ENCODE measurements at regions not wholly inside any gene's neighbourhood (a gene's known extent, or its start where the extent isn't known, plus 50 kb on each side); places are given as distances from the start of the nearest gene placed in this dataset.

GRCh38 chr1:243980471-243980870 lies 70.6 kb upstream of the ZBTB18 start:
- Histone ChIP-seq H3K36me3 (replicated peaks in 1 of 2) (no peaks in the 10 kb centered on the region), H3K27me3 (no peaks in the 10 kb centered on the region), H3K27ac (no peak overlapping the region), H3K4me1 (replicated peaks in 1 of 2) (no peaks in the 10 kb centered on the region), H3K9me3 (replicated peaks in 1 of 3) (no peaks in the 10 kb centered on the region), H3K4me3 (no peak overlapping the region)
- DNase-seq, result no peak
- TF ChIP-seq CTCF (IDR thresholded peaks at IDR 0.05) (no peak), POLR2A (IDR thresholded peaks at IDR 0.05) (no peak)
- intact Hi-C loops (cut with DNase I), result no loop called here
- WGBS, 4 donors, result 92 to 97% (median 96%) methylated on average over 3 of the region's 3 CpGs

- no peak overlapping the region for H3K4me3 ChIP-seq
- no peak for DNase-seq
- no peaks in the 10 kb centered on the region for H3K27me3 ChIP-seq
- no peak overlapping the region for H3K27ac ChIP-seq
- no peaks in the 10 kb centered on the region for H3K9me3 ChIP-seq (replicated peaks in 1 of 3)
- TF ChIP-seq POLR2A (IDR thresholded peaks at IDR 0.05) (no peak), CTCF (IDR thresholded peaks at IDR 0.05) (no peak)
- intact Hi-C loops (cut with DNase I), result no loop called here
- no peaks in the 10 kb centered on the region for H3K4me1 ChIP-seq (replicated peaks in 1 of 2)
- H3K36me3 ChIP-seq (replicated peaks in 1 of 2), result no peaks in the 10 kb centered on the region
Observed at GRCh38 chr1:243980071-243980470, 71.0 kb upstream of the ZBTB18 start.

- intact Hi-C loops (cut with DNase I), result no loop called here
- no peaks in the 10 kb centered on the region for H3K27me3 ChIP-seq
- TF ChIP-seq POLR2A (IDR thresholded peaks at IDR 0.05) (no peak), CTCF (IDR thresholded peaks at IDR 0.05) (no peak)
- H3K27ac ChIP-seq, result no peak overlapping the region
- no peaks in the 10 kb centered on the region for H3K4me1 ChIP-seq (replicated peaks in 1 of 2)
- no peaks in the 10 kb centered on the region for H3K36me3 ChIP-seq (replicated peaks in 1 of 2)
- no peak overlapping the region for H3K4me3 ChIP-seq
- no peaks in the 10 kb centered on the region for H3K9me3 ChIP-seq (replicated peaks in 1 of 3)
- 91 to 94% (median 93%) methylated on average over 10 to 18 of the region's 18 CpGs for WGBS, 4 donors
- no peak for DNase-seq
Observed at GRCh38 chr1:243979396-243979795, 71.7 kb upstream of the ZBTB18 start.

GRCh38 chr1:243977094-243977493 lies 74.0 kb upstream of the ZBTB18 start:
- WGBS, 4 donors, result 64 to 69% (median 66%) methylated on average over 5 of the region's 5 CpGs
- H3K27ac ChIP-seq, result no peak overlapping the region

More at GRCh38 chr1:243977094-243977493, 74.0 kb upstream of the ZBTB18 start:
- intact Hi-C loops (cut with DNase I), result no loop called here
- H3K9me3 ChIP-seq (replicated peaks in 1 of 3), result no peaks in the 10 kb centered on the region
- TF ChIP-seq CTCF (IDR thresholded peaks at IDR 0.05) (no peak), POLR2A (IDR thresholded peaks at IDR 0.05) (no peak)
- no peak overlapping the region for H3K4me3 ChIP-seq
- H3K27me3 ChIP-seq, result no peaks in the 10 kb centered on the region
- no peaks in the 10 kb centered on the region for H3K4me1 ChIP-seq (replicated peaks in 1 of 2)
- DNase-seq, result no peak
- H3K36me3 ChIP-seq (replicated peaks in 1 of 2), result no peaks in the 10 kb centered on the region
